Lower leg skin (tissue), 4 donors: ENCODE measurements at regions not wholly inside any gene's neighbourhood (a gene's known extent, or its start where the extent isn't known, plus 50 kb on each side); places are given as distances from the start of the nearest gene placed in this dataset.

ENCODE experiments used
- DNase-seq, 2 donors: peaks; one replicate each; pipeline ENCODE4 v3.0.0-alpha.2; 2019; ENCODE audit warnings: low spot score in 2 of 2
- H3K4me3 ChIP-seq: fragments of 200-600 bp; sonication (generic); 2 replicates; pipeline ENCODE4 v1.5.1; 2017; ENCODE audit warnings: mild to moderate bottlenecking, low read depth; ENCODE audit not compliant: poor library complexity, severe bottlenecking
- CTCF ChIP-seq, 3 donors: fragments of 450-650 bp; IDR thresholded peaks; one replicate each; pipeline ENCODE4 v1.5.1; 2016; ENCODE audit warnings: antibody characterized with exemption in 3 of 3, mild to moderate bottlenecking in 3 of 3, moderate library complexity in 2 of 3
- POLR2A ChIP-seq, 2 donors: fragments of 450-650 bp; IDR thresholded peaks; one replicate each; pipeline ENCODE4 v1.6.1; 2016 to 2017; ENCODE audit warnings: antibody characterized with exemption in 2 of 2, mild to moderate bottlenecking in 1 of 2, moderate library complexity in 1 of 2
- WGBS, 2 donors: methylation state at CpG; one replicate each; pipeline ENCODE4 v1.1.5; 2018; 5-methylcytosine and 5-hydroxymethylcytosine counted together
- intact Hi-C: fragments of 100-400 bp; cut with DNase I; formaldehyde crosslinking; loops from one replicate; pipeline ENCODE4 v1.15.0; 2023; ENCODE audit warnings: low total_unique reads

- no peak for DNase-seq
- H3K4me3 ChIP-seq, result no peak overlapping the region
- intact Hi-C loops, result no loop called here
- 66 to 79% methylated on average over 4 of the region's 4 CpGs for WGBS, 2 donors
- TF ChIP-seq CTCF (IDR thresholded peaks at IDR 0.05) (no peak), POLR2A (IDR thresholded peaks at IDR 0.05) (no peak)
Observed at GRCh38 chr7:130987092-130987491, 253.1 kb upstream of the KLF14 start.

- DNase-seq, result no peak
- no peak overlapping the region for H3K4me3 ChIP-seq
- 42 to 49% methylated on average over 5 of the region's 5 CpGs for WGBS, 2 donors
- intact Hi-C loops, result no loop called here
- no peak for TF ChIP-seq POLR2A (IDR thresholded peaks at IDR 0.05)
- TF ChIP-seq CTCF (IDR thresholded peaks at IDR 0.05), result no peak
Observed at GRCh38 chr7:130988443-130988842, 254.4 kb upstream of the KLF14 start.

- no peak for TF ChIP-seq POLR2A (IDR thresholded peaks at IDR 0.05)
- TF ChIP-seq CTCF (IDR thresholded peaks at IDR 0.05), result no peak
- no peak for DNase-seq
- 58 to 65% methylated on average over 2 of the region's 2 CpGs for WGBS, 2 donors
- intact Hi-C loops, result no loop called here
- H3K4me3 ChIP-seq, result no peak overlapping the region
Observed at GRCh38 chr7:130989101-130989795, 255.2 kb upstream of the KLF14 start.

- intact Hi-C loops, result no loop called here
- no peak overlapping the region for H3K4me3 ChIP-seq
- WGBS, 2 donors, result 52 to 63% methylated on average over 16 of the region's 16 CpGs
- DNase-seq, result peak; percentile 68 to 87
- TF ChIP-seq POLR2A (IDR thresholded peaks at IDR 0.05) (no peak), CTCF (IDR thresholded peaks at IDR 0.05) (no peak)
Observed at GRCh38 chr7:130990178-130990832, 256.3 kb upstream of the KLF14 start.

GRCh38 chr7:130993671-130994365 is 259.8 kb upstream of the KLF14 start:
- H3K4me3 ChIP-seq, result no peak overlapping the region
- no peak for DNase-seq
- WGBS, 2 donors, result 64 to 73% methylated on average over 11 of the region's 11 CpGs
- TF ChIP-seq POLR2A (IDR thresholded peaks at IDR 0.05), result no peak
- TF ChIP-seq CTCF (IDR thresholded peaks at IDR 0.05), result no peak
- intact Hi-C loops, result no loop called here
